ENCODE measurements at regions not wholly inside any gene's neighbourhood (a gene's known extent, or its start where the extent isn't known, plus 50 kb on each side); places are given as distances from the start of the nearest gene placed in this dataset.

DNA sequence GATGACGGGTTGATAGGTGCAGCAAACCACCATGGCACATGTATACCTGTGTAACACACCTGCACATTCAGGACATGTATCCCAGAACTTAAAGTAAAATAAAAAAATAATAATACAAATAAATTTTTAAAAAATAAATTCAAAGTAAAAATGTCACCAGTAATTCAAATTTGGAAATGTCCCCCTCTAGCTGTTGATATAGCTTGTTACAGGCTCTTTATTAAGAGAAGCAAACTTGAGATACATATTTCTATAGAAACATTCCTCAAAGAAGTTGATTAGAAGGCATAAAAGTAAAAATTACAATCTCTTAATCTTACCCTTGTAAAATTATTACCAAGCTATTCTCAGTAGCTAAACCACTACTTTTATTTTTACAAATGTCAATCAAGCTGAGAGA is 1397.0 kb downstream of the FAM133A start (continued):
- TF ChIP-seq TOX (CRISPR knock-in tag; IDR thresholded peaks at IDR 0.05; ENCODE audit: borderline replicate concordance) (no peak), ZFP3 (CRISPR knock-in tag; IDR thresholded peaks at IDR 0.05) (no peak), OSR1 (CRISPR knock-in tag; IDR thresholded peaks at IDR 0.05) (no peak)

DNA sequence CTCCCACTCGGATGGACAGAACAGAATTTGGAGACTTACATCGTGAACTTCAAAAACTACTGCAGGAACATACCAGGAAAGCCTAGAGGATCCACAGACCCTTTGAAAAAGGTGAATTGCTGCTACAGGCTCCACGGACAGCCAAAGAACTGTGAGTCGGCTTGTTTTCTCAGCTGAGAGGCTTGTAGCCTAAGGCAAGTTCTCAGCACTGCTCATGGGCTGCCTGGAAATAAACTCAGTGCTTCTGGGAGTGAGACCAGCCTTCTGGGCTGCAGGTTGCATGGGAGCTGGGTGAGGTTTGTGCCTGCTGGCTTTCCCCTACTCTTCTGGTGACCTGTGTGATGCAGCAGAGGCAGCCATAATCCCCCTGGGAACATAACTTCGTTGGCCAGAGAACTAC is 1397.6 kb downstream of the FAM133A start:
- no peak for ATAC-seq
- TF ChIP-seq, protein P1, sequence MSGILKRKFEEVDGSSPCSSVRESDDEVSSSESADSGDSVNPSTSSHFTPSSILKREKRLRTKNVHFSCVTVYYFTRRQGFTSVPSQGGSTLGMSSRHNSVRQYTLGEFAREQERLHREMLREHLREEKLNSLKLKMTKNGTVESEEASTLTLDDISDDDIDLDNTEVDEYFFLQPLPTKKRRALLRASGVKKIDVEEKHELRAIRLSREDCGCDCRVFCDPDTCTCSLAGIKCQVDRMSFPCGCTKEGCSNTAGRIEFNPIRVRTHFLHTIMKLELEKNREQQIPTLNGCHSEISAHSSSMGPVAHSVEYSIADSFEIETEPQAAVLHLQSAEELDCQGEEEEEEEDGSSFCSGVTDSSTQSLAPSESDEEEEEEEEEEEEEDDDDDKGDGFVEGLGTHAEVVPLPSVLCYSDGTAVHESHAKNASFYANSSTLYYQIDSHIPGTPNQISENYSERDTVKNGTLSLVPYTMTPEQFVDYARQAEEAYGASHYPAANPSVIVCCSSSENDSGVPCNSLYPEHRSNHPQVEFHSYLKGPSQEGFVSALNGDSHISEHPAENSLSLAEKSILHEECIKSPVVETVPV (CRISPR knock-in tag; IDR thresholded peaks at IDR 0.05): no peak
- TF ChIP-seq ZFP3 (CRISPR knock-in tag; IDR thresholded peaks at IDR 0.05) (no peak), SNAI2 (CRISPR knock-in tag; IDR thresholded peaks at IDR 0.05) (no peak), CSDC2 (CRISPR knock-in tag; IDR thresholded peaks at IDR 0.05) (no peak), ZNF70 (CRISPR knock-in tag; IDR thresholded peaks at IDR 0.05) (no peak), ESRRG (CRISPR knock-in tag; IDR thresholded peaks at IDR 0.05) (no peak), GLIS3 (CRISPR knock-in tag; IDR thresholded peaks at IDR 0.05) (no peak), ZNF565 (CRISPR knock-in tag; conservative IDR thresholded peaks at IDR 0.05; ENCODE audit: low read depth) (no peak), ZFP30 (CRISPR knock-in tag; IDR thresholded peaks at IDR 0.05) (no peak), RARB (CRISPR knock-in tag; IDR thresholded peaks at IDR 0.05) (no peak), ZC3H10 (CRISPR knock-in tag; IDR thresholded peaks at IDR 0.05) (no peak), TOX (CRISPR knock-in tag; IDR thresholded peaks at IDR 0.05; ENCODE audit: borderline replicate concordance) (no peak), OSR1 (CRISPR knock-in tag; IDR thresholded peaks at IDR 0.05) (no peak), BACH2 (CRISPR knock-in tag; IDR thresholded peaks at IDR 0.05; ENCODE audit: borderline replicate concordance) (no peak)
- TF ChIP-seq, protein P2, sequence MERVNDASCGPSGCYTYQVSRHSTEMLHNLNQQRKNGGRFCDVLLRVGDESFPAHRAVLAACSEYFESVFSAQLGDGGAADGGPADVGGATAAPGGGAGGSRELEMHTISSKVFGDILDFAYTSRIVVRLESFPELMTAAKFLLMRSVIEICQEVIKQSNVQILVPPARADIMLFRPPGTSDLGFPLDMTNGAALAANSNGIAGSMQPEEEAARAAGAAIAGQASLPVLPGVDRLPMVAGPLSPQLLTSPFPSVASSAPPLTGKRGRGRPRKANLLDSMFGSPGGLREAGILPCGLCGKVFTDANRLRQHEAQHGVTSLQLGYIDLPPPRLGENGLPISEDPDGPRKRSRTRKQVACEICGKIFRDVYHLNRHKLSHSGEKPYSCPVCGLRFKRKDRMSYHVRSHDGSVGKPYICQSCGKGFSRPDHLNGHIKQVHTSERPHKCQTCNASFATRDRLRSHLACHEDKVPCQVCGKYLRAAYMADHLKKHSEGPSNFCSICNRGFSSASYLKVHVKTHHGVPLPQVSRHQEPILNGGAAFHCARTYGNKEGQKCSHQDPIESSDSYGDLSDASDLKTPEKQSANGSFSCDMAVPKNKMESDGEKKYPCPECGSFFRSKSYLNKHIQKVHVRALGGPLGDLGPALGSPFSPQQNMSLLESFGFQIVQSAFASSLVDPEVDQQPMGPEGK (CRISPR knock-in tag; IDR thresholded peaks at IDR 0.05; ENCODE audit: borderline replicate concordance): no peak
- TF ChIP-seq, protein P3, sequence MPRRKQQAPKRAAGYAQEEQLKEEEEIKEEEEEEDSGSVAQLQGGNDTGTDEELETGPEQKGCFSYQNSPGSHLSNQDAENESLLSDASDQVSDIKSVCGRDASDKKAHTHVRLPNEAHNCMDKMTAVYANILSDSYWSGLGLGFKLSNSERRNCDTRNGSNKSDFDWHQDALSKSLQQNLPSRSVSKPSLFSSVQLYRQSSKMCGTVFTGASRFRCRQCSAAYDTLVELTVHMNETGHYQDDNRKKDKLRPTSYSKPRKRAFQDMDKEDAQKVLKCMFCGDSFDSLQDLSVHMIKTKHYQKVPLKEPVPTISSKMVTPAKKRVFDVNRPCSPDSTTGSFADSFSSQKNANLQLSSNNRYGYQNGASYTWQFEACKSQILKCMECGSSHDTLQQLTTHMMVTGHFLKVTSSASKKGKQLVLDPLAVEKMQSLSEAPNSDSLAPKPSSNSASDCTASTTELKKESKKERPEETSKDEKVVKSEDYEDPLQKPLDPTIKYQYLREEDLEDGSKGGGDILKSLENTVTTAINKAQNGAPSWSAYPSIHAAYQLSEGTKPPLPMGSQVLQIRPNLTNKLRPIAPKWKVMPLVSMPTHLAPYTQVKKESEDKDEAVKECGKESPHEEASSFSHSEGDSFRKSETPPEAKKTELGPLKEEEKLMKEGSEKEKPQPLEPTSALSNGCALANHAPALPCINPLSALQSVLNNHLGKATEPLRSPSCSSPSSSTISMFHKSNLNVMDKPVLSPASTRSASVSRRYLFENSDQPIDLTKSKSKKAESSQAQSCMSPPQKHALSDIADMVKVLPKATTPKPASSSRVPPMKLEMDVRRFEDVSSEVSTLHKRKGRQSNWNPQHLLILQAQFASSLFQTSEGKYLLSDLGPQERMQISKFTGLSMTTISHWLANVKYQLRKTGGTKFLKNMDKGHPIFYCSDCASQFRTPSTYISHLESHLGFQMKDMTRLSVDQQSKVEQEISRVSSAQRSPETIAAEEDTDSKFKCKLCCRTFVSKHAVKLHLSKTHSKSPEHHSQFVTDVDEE (CRISPR knock-in tag; IDR thresholded peaks at IDR 0.05): no peak

DNA sequence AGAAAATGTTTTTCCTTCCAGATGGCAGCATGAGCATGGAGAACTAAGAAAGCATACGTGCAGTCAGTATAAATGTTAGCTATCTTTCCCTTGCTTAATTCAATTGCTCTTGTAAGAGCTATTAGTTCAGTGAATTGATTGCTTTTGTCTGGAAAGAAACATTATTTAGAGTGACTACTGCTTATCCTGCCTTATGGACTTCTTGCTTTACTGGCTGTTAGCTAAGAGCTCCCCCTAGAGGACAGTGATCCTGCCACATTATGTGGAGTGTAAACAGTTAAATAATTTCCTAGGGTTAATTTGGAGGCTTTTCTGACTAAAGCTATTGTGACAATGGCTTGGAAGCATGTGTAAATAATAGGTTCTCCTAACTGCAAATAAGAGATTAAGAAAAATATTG is 1402.4 kb downstream of the FAM133A start:
- TF ChIP-seq, protein P4, sequence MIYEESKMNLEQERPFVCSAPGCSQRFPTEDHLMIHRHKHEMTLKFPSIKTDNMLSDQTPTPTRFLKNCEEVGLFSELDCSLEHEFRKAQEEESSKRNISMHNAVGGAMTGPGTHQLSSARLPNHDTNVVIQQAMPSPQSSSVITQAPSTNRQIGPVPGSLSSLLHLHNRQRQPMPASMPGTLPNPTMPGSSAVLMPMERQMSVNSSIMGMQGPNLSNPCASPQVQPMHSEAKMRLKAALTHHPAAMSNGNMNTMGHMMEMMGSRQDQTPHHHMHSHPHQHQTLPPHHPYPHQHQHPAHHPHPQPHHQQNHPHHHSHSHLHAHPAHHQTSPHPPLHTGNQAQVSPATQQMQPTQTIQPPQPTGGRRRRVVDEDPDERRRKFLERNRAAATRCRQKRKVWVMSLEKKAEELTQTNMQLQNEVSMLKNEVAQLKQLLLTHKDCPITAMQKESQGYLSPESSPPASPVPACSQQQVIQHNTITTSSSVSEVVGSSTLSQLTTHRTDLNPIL (CRISPR knock-in tag; IDR thresholded peaks at IDR 0.05; ENCODE audit: low read depth): no peak
- TF ChIP-seq, protein P3 (CRISPR knock-in tag; IDR thresholded peaks at IDR 0.05): no peak
- TF ChIP-seq CSDC2 (CRISPR knock-in tag; IDR thresholded peaks at IDR 0.05) (no peak), ARNTL (CRISPR knock-in tag; IDR thresholded peaks at IDR 0.05; ENCODE audit: borderline replicate concordance, low read depth) (no peak), ZFP3 (CRISPR knock-in tag; IDR thresholded peaks at IDR 0.05) (no peak), SNAI2 (CRISPR knock-in tag; IDR thresholded peaks at IDR 0.05) (no peak), PPARA (CRISPR knock-in tag; IDR thresholded peaks at IDR 0.05; ENCODE audit: borderline replicate concordance) (no peak), BACH2 (CRISPR knock-in tag; IDR thresholded peaks at IDR 0.05; ENCODE audit: borderline replicate concordance) (no peak), GLIS3 (CRISPR knock-in tag; IDR thresholded peaks at IDR 0.05) (no peak), ISL1 (CRISPR knock-in tag; IDR thresholded peaks at IDR 0.05) (no peak), OSR1 (CRISPR knock-in tag; IDR thresholded peaks at IDR 0.05) (no peak), ZNF70 (CRISPR knock-in tag; IDR thresholded peaks at IDR 0.05) (no peak), TOX (CRISPR knock-in tag; IDR thresholded peaks at IDR 0.05; ENCODE audit: borderline replicate concordance) (no peak), RARB (CRISPR knock-in tag; IDR thresholded peaks at IDR 0.05) (no peak), ZC3H10 (CRISPR knock-in tag; IDR thresholded peaks at IDR 0.05) (no peak), TCF4 (CRISPR knock-in tag; IDR thresholded peaks at IDR 0.05; ENCODE audit: borderline replicate concordance) (no peak)
- TF ChIP-seq, protein P1 (CRISPR knock-in tag; IDR thresholded peaks at IDR 0.05): no peak
- peak; percentile 58; the same call in 2 of the 3 replicates for ATAC-seq
